Liver (tissue), 3 donors: ENCODE measurements at regions not wholly inside any gene's neighbourhood (a gene's known extent, or its start where the extent isn't known, plus 50 kb on each side); places are given as distances from the start of the nearest gene placed in this dataset.

ENCODE experiments used
- CTCF ChIP-seq: fragments of 150-350 bp; IDR thresholded peaks from 2 replicates; pipeline ENCODE4 v1.5.1; 2017; ENCODE audit warnings: improper control_type of control experiment, low read depth, low read length; ENCODE audit not compliant: missing input control
- EGR1 ChIP-seq, 2 donors: IDR thresholded peaks; 2 replicates each; pipeline ENCODE4 v1.6.1; 2016 to 2018; ENCODE audit warnings: antibody characterized with exemption in 2 of 2, low read depth in 2 of 2
- GABPA ChIP-seq, 2 donors: IDR thresholded peaks in 1 of 2; conservative IDR thresholded peaks in 1 of 2; 2 replicates each; pipeline ENCODE4 v1.6.1; 2016; ENCODE audit warnings: antibody characterized with exemption in 2 of 2, mild to moderate bottlenecking in 1 of 2, moderate library complexity in 1 of 2
- HNF4A ChIP-seq, 2 donors: conservative IDR thresholded peaks; 2 replicates each; pipeline ENCODE4 v1.6.1; 2016; ENCODE audit warnings: antibody characterized with exemption in 2 of 2, mild to moderate bottlenecking in 2 of 2
- JUND ChIP-seq, 2 donors: IDR thresholded peaks; 2 replicates each; pipeline ENCODE4 v1.6.1; 2016; ENCODE audit warnings: antibody characterized with exemption in 2 of 2
- MAX ChIP-seq: IDR thresholded peaks from 2 replicates; pipeline ENCODE4 v1.6.1; 2016; ENCODE audit warnings: antibody characterized with exemption
- RAD21 ChIP-seq, 2 donors: IDR thresholded peaks; 2 replicates each; pipeline ENCODE4 v1.6.1; 2016; ENCODE audit warnings: antibody characterized with exemption in 2 of 2, mild to moderate bottlenecking in 2 of 2
- REST ChIP-seq: IDR thresholded peaks from 2 replicates; pipeline ENCODE4 v1.6.1; 2016; ENCODE audit warnings: antibody characterized with exemption, mild to moderate bottlenecking
- SP1 ChIP-seq: IDR thresholded peaks from 2 replicates; pipeline ENCODE4 v1.6.1; 2018; ENCODE audit warnings: antibody characterized with exemption, mild to moderate bottlenecking
- donor health status: healthy.
- donor health status: healthy.

- TF ChIP-seq CTCF (no peak), MAX (no peak), GABPA (IDR thresholded peaks at IDR 0.05 in 1 of 2, conservative IDR thresholded peaks at IDR 0.05 in 1 of 2) (no peak), EGR1 (IDR thresholded peaks at IDR 0.05; ENCODE audit: low read depth in 2 of 2) (no peak), HNF4A (conservative IDR thresholded peaks at IDR 0.05) (no peak), REST (no peak), SP1 (no peak), JUND (IDR thresholded peaks at IDR 0.05) (no peak), RAD21 (IDR thresholded peaks at IDR 0.05) (no peak)
These were observed 64.8 kb upstream of the TMEM108 start for GRCh38 chr3:132973441-132973840.
